ENCODE measurements at regions not wholly inside any gene's neighbourhood (a gene's known extent, or its start where the extent isn't known, plus 50 kb on each side); places are given as distances from the start of the nearest gene placed in this dataset.

DNA sequence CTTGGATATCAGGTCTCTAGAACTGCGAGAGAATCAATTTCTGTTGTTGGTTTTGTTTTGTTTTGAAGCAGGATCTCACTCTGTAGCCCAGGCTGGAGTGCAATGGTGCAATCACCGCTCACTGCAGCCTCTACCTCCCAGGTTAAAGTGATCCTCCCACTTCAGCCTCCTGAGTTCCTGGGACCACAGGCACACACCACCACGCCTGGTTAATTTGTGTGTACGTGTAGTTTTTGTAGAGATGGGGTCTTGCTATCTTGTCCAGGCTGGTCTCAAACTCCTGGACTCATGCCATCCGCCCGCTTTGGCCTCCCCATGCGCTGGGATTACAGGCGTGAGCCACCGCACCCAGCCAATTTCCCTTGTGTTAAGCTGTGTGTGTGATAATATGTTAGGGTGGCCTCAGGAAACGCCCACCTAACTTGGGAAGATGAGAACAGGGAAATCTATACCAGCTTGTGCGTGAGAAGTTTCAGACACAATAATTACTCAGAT, 109.6 kb downstream of the SIK1 start:
- Histone ChIP-seq H3K36me3 (ENCODE audit: insufficient read depth, low read length) (no peaks in the 10 kb centered on the region), H3K27me3 (ENCODE audit: control insufficient read depth in 1 of 2, insufficient read depth in 2 of 2, low read length in 2 of 2) (peaks cover 0 to 6% of the 10 kb centered on the region in 2 experiments), H3K27ac (ENCODE audit: low read depth in 1 of 2, low read length in 2 of 2) (no peak overlapping the region), H3K4me1 (ENCODE audit: insufficient read depth, low read length) (no peaks in the 10 kb centered on the region), H3K9me3 (ENCODE audit: control insufficient read depth in 1 of 2, insufficient read depth in 1 of 2, low read length in 2 of 2) (peaks cover 0 to 19% of the 10 kb centered on the region in 2 experiments), H3K4me3 (ENCODE audit: low read length) (no peak overlapping the region)
- CTCF ChIA-PET: no interaction called here
- Mint-ChIP-seq H3K4me1 (ENCODE audit: low read depth) (peaks cover 4% of the 10 kb centered on the region), H3K9me3 (no peaks in the 10 kb centered on the region), H3K36me3 (ENCODE audit: low read depth) (no peaks in the 10 kb centered on the region), H3K4me3 (no peak overlapping the region), H3K27ac (no peak overlapping the region), H3K27me3 (peaks cover 9% of the 10 kb centered on the region)
- ATAC-seq (ENCODE audit: poor library complexity): no peak
- TF ChIP-seq CTCF (IDR thresholded peaks at IDR 0.05): no peak
- DNase-seq: no peak
- POLR2A ChIA-PET: no interaction called here
- intact Hi-C loops (cut with DNase I, micrococcal nuclease): no loop called here

- H3K27me3 ChIP-seq (ENCODE audit: control insufficient read depth in 1 of 2, insufficient read depth in 2 of 2, low read length in 2 of 2): peaks cover 0 to 6% of the 10 kb centered on the region in 2 experiments
- H3K4me1 ChIP-seq (ENCODE audit: insufficient read depth, low read length): no peaks in the 10 kb centered on the region
- TF ChIP-seq CTCF (IDR thresholded peaks at IDR 0.05): no peak
- intact Hi-C loops (cut with DNase I, micrococcal nuclease): no loop called here
- no peaks in the 10 kb centered on the region for H3K36me3 ChIP-seq (ENCODE audit: insufficient read depth, low read length)
- Mint-ChIP-seq H3K9me3 (no peaks in the 10 kb centered on the region), H3K36me3 (ENCODE audit: low read depth) (no peaks in the 10 kb centered on the region), H3K27me3 (peaks cover 9% of the 10 kb centered on the region), H3K4me1 (ENCODE audit: low read depth) (peaks cover 4% of the 10 kb centered on the region), H3K4me3 (no peak overlapping the region), H3K27ac (no peak overlapping the region)
- H3K4me3 ChIP-seq (ENCODE audit: low read length): no peak overlapping the region
- DNase-seq (no peak), ATAC-seq (ENCODE audit: poor library complexity) (no peak)
- no peak overlapping the region for H3K27ac ChIP-seq (ENCODE audit: low read depth in 1 of 2, low read length in 2 of 2)
- ChIA-PET CTCF (no interaction called here), POLR2A (no interaction called here)
- peaks cover 0 to 15% of the 10 kb centered on the region in 2 experiments for H3K9me3 ChIP-seq (ENCODE audit: control insufficient read depth in 1 of 2, insufficient read depth in 1 of 2, low read length in 2 of 2)
Measured at GRCh38 chr21:43316156-43316845, 110.6 kb downstream of the SIK1 start.

DNA sequence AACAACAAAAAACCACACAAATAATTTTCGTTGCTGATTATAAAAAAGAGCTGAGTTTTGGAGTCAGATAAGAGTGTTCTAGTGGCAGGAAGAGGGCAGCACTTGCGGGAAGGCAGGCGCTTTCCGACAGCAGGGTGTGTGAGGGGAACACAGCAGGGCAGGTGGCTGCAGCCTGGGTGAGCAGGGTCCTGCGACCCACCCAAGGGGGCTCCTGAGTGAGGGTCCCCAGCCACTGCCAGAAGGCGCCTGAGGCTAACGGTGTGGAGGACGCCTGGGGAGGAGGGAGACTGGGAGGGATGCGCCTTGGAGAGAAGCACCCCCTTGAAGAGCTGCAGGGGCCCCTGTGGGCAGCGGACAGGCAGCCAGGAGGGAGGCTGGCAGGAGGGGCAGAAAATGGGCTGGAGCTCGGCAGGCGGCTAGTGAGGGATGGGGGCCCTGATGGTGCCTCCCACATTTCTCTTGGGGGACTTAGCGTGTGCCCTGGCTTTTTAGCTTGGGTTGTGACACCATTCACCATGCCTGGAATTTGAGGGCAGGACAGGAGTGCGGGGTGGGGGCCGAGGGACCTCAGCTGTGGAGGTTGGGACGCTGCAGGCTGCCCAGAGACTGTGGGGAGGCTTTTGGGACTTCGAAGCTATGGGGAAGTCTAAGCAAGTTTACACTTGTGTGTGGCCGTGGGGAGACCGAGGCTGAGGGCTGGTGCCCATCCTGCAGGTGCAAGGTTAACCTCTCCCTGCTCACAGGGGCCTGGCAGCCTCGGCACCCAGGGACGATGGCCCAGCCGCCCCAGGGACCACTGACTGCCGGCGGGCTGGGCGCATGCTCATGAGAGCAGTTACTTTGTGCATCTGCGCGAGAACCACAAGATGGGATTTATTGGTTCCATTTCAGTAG, 111.4 kb downstream of the SIK1 start:
- ChIA-PET POLR2A (no interaction called here), CTCF (no interaction called here)
- H3K36me3 Mint-ChIP-seq (ENCODE audit: low read depth): no peaks in the 10 kb centered on the region
- no peaks in the 10 kb centered on the region for H3K9me3 Mint-ChIP-seq
- Histone ChIP-seq H3K4me1 (ENCODE audit: insufficient read depth, low read length) (no peaks in the 10 kb centered on the region), H3K36me3 (ENCODE audit: insufficient read depth, low read length) (no peaks in the 10 kb centered on the region), H3K9me3 (ENCODE audit: control insufficient read depth in 1 of 2, insufficient read depth in 1 of 2, low read length in 2 of 2) (peaks cover 0 to 15% of the 10 kb centered on the region in 2 experiments), H3K27me3 (ENCODE audit: control insufficient read depth in 1 of 2, insufficient read depth in 2 of 2, low read length in 2 of 2) (peaks cover 0 to 6% of the 10 kb centered on the region in 2 experiments), H3K4me3 (ENCODE audit: low read length) (no peak overlapping the region), H3K27ac (ENCODE audit: low read depth in 1 of 2, low read length in 2 of 2) (no peak overlapping the region)
- H3K27ac Mint-ChIP-seq: peak overlapping the region; percentile 54
- intact Hi-C loops (cut with DNase I, micrococcal nuclease): no loop called here
- no peak overlapping the region for H3K4me3 Mint-ChIP-seq
- DNase-seq (peak in 7 of 14 experiments; percentile 12 to 56 (median 37)), ATAC-seq (ENCODE audit: poor library complexity) (peak; percentile 82)
- no peak for TF ChIP-seq CTCF (IDR thresholded peaks at IDR 0.05)
- H3K4me1 Mint-ChIP-seq (ENCODE audit: low read depth): peaks cover 4% of the 10 kb centered on the region
- H3K27me3 Mint-ChIP-seq: peaks cover 9% of the 10 kb centered on the region
